ENCODE measurements at regions not wholly inside any gene's neighbourhood (a gene's known extent, or its start where the extent isn't known, plus 50 kb on each side); places are given as distances from the start of the nearest gene placed in this dataset.

DNA sequence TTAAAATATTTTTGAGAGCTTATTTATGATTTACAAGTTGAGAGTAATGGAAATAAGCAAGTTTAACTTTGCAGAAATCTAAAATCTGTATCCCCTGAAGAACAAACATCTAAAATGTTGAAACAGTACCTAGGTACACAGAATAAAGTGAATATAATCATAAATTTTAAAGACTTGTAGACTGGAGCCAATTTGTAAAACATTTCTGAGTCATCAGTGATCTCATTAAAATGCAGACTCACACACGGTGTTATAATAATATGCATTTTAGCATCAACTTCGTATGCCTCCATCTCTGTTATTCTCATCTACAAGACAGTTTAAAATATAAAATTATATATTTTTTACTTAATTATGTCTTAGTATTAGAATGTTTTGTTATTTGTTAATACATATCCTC is 399.5 kb upstream of the GOLIM4 start:
- Histone ChIP-seq H3K27ac (ENCODE audit: low read depth, low read length) (no peak overlapping the region), H3K9ac (ENCODE audit: low read length) (no peak overlapping the region), H3K4me2 (ENCODE audit: low read length) (no peak overlapping the region), H3K4me3 (replicated peaks in 1 of 2; ENCODE audit: low read depth in 1 of 2, low read length in 2 of 2) (no peak overlapping the region), H3K9me3 (ENCODE audit: control insufficient read depth in 1 of 2, insufficient read depth in 1 of 2, low read depth in 1 of 2, low read length in 2 of 2) (no peaks in the 10 kb centered on the region), H3K36me3 (ENCODE audit: control insufficient read depth in 1 of 2, insufficient read depth in 2 of 2, low read length in 2 of 2) (no peaks in the 10 kb centered on the region), H2AFZ (ENCODE audit: low read depth, low read length, poor library complexity, severe bottlenecking) (no peak overlapping the region), H4K20me1 (ENCODE audit: insufficient read depth) (no peaks in the 10 kb centered on the region), H3K27me3 (ENCODE audit: insufficient read depth, low read length) (peaks cover 14% of the 10 kb centered on the region), H3K79me2 (ENCODE audit: insufficient read depth, low read length) (no peaks in the 10 kb centered on the region), H3K4me1 (ENCODE audit: control insufficient read depth in 1 of 2, insufficient read depth in 2 of 2, low read length in 2 of 2) (no peaks in the 10 kb centered on the region), H3K9me2 (ENCODE audit: insufficient read depth) (no peaks in the 10 kb centered on the region)
- ChIA-PET RAD21 (ENCODE audit: low non-redundant PET in 1 of 2, low total read pairs in 2 of 2, uncharacterized antibody in 2 of 2, unreplicated experiment in 2 of 2) (no interaction called here), POLR2A (no interaction called here), CTCF (no interaction called here)
- intact Hi-C loops (cut with micrococcal nuclease) = no loop called here
- TF ChIP-seq SRF (IDR thresholded peaks at IDR 0.05; ENCODE audit: low read depth) = no peak
- TF ChIP-seq, protein P1, sequence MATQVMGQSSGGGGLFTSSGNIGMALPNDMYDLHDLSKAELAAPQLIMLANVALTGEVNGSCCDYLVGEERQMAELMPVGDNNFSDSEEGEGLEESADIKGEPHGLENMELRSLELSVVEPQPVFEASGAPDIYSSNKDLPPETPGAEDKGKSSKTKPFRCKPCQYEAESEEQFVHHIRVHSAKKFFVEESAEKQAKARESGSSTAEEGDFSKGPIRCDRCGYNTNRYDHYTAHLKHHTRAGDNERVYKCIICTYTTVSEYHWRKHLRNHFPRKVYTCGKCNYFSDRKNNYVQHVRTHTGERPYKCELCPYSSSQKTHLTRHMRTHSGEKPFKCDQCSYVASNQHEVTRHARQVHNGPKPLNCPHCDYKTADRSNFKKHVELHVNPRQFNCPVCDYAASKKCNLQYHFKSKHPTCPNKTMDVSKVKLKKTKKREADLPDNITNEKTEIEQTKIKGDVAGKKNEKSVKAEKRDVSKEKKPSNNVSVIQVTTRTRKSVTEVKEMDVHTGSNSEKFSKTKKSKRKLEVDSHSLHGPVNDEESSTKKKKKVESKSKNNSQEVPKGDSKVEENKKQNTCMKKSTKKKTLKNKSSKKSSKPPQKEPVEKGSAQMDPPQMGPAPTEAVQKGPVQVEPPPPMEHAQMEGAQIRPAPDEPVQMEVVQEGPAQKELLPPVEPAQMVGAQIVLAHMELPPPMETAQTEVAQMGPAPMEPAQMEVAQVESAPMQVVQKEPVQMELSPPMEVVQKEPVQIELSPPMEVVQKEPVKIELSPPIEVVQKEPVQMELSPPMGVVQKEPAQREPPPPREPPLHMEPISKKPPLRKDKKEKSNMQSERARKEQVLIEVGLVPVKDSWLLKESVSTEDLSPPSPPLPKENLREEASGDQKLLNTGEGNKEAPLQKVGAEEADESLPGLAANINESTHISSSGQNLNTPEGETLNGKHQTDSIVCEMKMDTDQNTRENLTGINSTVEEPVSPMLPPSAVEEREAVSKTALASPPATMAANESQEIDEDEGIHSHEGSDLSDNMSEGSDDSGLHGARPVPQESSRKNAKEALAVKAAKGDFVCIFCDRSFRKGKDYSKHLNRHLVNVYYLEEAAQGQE (IDR thresholded peaks at IDR 0.05; ENCODE audit: low read depth) = no peak
- ATAC-seq (no peak), DNase-seq (ENCODE audit: low read depth, low spot score) (no peak)
- no TSS peak for BruUV-seq (replicated peaks)

DNA sequence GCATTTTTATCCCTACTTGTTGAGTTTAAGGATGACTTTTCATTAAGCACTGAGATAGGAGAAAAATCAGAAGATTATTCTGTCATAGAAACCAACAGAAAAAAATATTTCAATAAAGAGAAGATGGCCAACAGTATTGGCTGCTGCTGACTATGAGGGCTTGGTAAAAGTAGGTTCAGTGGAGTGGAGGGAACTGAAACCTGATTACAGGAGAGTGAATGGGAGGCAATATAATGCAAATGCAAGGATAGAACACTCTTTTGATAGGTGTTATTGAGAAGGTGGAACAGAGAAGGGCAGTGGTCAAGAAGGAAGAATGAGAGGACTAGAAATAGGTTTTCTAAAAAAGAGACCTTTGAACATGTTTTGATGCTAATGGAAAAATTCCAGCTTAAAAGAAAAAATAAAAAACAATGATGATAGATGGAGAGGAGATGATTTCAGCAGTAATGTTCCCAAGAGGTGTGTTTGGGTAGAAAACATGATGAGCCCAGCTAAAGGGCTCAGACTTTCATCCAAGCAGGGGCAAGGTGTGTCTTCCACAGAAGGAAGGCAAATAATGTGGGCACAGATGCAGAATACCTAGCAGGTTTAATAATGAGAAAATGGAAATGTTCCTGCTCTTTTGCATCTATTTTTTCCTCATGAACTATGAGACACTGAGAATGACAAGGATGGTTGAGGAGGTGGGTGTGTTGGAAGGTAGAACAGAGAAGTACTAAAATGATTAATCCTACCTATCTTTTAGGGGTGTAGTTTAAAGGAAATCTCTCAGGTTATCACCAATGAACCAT is 397.9 kb upstream of the GOLIM4 start:
- H3K79me2 ChIP-seq (ENCODE audit: insufficient read depth, low read length) = no peaks in the 10 kb centered on the region
- H3K9me2 ChIP-seq (ENCODE audit: insufficient read depth) = no peaks in the 10 kb centered on the region
- no peaks in the 10 kb centered on the region for H4K20me1 ChIP-seq (ENCODE audit: insufficient read depth)
- peaks cover under 1% of the 10 kb centered on the region for H3K27me3 ChIP-seq (ENCODE audit: insufficient read depth, low read length)
- intact Hi-C loops (cut with micrococcal nuclease) = no loop called here
- TF ChIP-seq, protein P2, sequence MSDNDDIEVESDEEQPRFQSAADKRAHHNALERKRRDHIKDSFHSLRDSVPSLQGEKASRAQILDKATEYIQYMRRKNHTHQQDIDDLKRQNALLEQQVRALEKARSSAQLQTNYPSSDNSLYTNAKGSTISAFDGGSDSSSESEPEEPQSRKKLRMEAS (IDR thresholded peaks at IDR 0.05) = no peak
- no peak for TF ChIP-seq CBX3 (IDR thresholded peaks at IDR 0.05; ENCODE audit: low read depth)
- no peak for TF ChIP-seq POLR2AphosphoS5 (IDR thresholded peaks at IDR 0.05; ENCODE audit: low read depth, low read length)
- TF ChIP-seq JUND (IDR thresholded peaks at IDR 0.05) = no peak
- TF ChIP-seq POLR2A (IDR thresholded peaks at IDR 0.05; ENCODE audit: borderline replicate concordance, extremely low read depth, insufficient read depth, insufficient read length) = no peak
- no peak for TF ChIP-seq EGR1 (IDR thresholded peaks at IDR 0.05; ENCODE audit: low read depth)
- no peak for TF ChIP-seq ELF1 (IDR thresholded peaks at IDR 0.05; ENCODE audit: borderline replicate concordance, low read depth)
- TF ChIP-seq, protein P3, sequence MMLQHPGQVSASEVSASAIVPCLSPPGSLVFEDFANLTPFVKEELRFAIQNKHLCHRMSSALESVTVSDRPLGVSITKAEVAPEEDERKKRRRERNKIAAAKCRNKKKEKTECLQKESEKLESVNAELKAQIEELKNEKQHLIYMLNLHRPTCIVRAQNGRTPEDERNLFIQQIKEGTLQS (IDR thresholded peaks at IDR 0.05) = no peak
- no peak for TF ChIP-seq FOSL1 (IDR thresholded peaks at IDR 0.05; ENCODE audit: low read depth)
- no peaks in the 10 kb centered on the region for H3K36me3 ChIP-seq (ENCODE audit: control insufficient read depth in 1 of 2, insufficient read depth in 2 of 2, low read length in 2 of 2)
- H3K4me1 ChIP-seq (ENCODE audit: control insufficient read depth in 1 of 2, insufficient read depth in 2 of 2, low read length in 2 of 2) = no peaks in the 10 kb centered on the region
- no peak overlapping the region for H3K4me3 ChIP-seq (replicated peaks in 1 of 2; ENCODE audit: low read depth in 1 of 2, low read length in 2 of 2)
- H3K9me3 ChIP-seq (ENCODE audit: control insufficient read depth in 1 of 2, insufficient read depth in 1 of 2, low read depth in 1 of 2, low read length in 2 of 2) = no peaks in the 10 kb centered on the region
- ATAC-seq = no peak
- ChIA-PET RAD21 (ENCODE audit: low non-redundant PET in 1 of 2, low total read pairs in 2 of 2, uncharacterized antibody in 2 of 2, unreplicated experiment in 2 of 2) (no interaction called here), POLR2A (no interaction called here), CTCF (no interaction called here)
- H3K9ac ChIP-seq (ENCODE audit: low read length) = no peak overlapping the region
- H3K4me2 ChIP-seq (ENCODE audit: low read length) = no peak overlapping the region
- H2AFZ ChIP-seq (ENCODE audit: low read depth, low read length, poor library complexity, severe bottlenecking) = no peak overlapping the region
- H3K27ac ChIP-seq (ENCODE audit: low read depth, low read length) = no peak overlapping the region
- BruUV-seq (replicated peaks) = no TSS peak
- no peak for DNase-seq (ENCODE audit: low read depth, low spot score)
